ENCODE measurements at regions not wholly inside any gene's neighbourhood (a gene's known extent, or its start where the extent isn't known, plus 50 kb on each side); places are given as distances from the start of the nearest gene placed in this dataset.
"Not testable (repeated sequence)": the region's sequence is repeated elsewhere in the genome, so short reads cannot be mapped to it uniquely, and the experiment has no call there.

DNA sequence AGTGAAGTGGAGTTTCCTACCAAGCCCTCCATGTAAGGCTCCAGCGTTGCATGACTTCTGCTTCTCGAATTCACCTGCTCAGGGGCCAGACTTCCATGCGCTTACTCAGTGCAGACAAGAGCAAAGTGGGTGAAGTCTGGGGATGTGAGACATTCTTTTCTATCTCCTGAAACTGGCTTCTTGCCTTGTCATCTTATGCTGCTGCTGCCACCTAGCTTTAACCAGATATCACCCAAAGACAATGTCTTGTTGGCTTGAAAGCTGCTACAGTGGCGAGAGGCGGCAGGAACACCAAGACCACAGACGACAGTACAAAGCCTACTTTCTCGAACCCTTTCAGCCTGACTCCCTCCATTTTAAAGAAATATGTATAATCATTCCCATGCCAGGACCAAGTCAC is 103.6 kb upstream of the ADGRG2 start:
- no peak for TF ChIP-seq CTCF (conservative IDR thresholded peaks at IDR 0.05; ENCODE audit: low read depth, low read length)
- no peak for DNase-seq (ENCODE audit: low read depth)
- H3K4me3 ChIP-seq (ENCODE audit: low read length), result no peak overlapping the region

GRCh38 chrX:19229896-19230295 is 107.6 kb upstream of the ADGRG2 start:
- DNase-seq (ENCODE audit: low read depth); H3K4me3 ChIP-seq (ENCODE audit: low read length): not testable (repeated sequence)

GRCh38 chrX:19237901-19238300 is 105.8 kb upstream of the PDHA1 start:
- no peak overlapping the region for H3K4me3 ChIP-seq (ENCODE audit: low read length)
- TF ChIP-seq CTCF (conservative IDR thresholded peaks at IDR 0.05; ENCODE audit: low read depth, low read length), result no peak
- DNase-seq (ENCODE audit: low read depth), result no peak

DNA sequence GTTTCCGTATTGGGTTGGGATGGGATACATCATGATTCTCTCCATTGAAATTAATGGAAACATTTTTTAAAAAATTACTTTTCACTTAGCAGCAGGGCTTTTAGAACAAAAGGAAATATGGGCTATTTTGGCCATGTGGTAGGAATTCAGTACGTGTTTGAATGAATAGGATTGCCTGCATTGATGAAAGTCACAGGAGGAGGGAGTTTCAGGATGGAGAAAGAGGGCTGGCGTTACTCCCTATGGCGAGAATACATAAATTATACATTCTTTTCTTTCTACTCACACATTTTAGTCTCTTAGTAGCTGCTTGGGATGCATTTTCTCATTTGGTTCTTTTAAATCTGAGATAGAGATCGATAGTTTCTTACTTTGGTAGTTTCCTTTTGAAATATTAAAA is 100.3 kb upstream of the PDHA1 start:
- DNase-seq (ENCODE audit: low read depth), result no peak
- H3K4me3 ChIP-seq (ENCODE audit: low read length), result no peak overlapping the region
- TF ChIP-seq CTCF (conservative IDR thresholded peaks at IDR 0.05; ENCODE audit: low read depth, low read length), result no peak

- H3K4me3 ChIP-seq (ENCODE audit: low read length), result not testable (repeated sequence)
Observed at GRCh38 chrX:19244921-19245320, 98.8 kb upstream of the PDHA1 start.

GRCh38 chrX:19245711-19246269 is 97.9 kb upstream of the PDHA1 start:
- no peak overlapping the region for H3K4me3 ChIP-seq (ENCODE audit: low read length)
- no peak for DNase-seq (ENCODE audit: low read depth)
- TF ChIP-seq CTCF (conservative IDR thresholded peaks at IDR 0.05; ENCODE audit: low read depth, low read length), result no peak

More at GRCh38 chrX:19244921-19245320, 98.8 kb upstream of the PDHA1 start:
- not testable (repeated sequence) for DNase-seq (ENCODE audit: low read depth)

DNA sequence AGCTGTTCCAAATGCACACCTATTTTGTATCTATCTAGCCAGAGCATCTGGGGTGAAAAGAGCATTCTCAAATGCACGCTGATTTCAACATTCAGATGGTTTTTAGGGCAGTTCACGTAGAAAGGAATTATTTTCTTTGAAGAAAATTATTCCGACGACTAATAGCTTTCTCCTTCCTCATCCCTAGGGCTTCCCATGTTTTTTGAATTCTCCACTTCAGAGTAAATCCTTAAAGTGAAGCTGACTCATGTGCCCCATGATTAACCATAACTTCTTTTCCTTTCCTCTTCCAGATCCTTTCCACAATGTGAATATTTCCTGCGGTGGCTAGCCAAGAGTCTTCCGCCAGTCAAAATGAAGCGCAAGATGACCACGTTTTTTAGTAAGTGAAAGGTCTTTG is 86.7 kb upstream of the PDHA1 start:
- no peak for DNase-seq (ENCODE audit: low read depth)
- TF ChIP-seq CTCF (conservative IDR thresholded peaks at IDR 0.05; ENCODE audit: low read depth, low read length), result no peak

DNA sequence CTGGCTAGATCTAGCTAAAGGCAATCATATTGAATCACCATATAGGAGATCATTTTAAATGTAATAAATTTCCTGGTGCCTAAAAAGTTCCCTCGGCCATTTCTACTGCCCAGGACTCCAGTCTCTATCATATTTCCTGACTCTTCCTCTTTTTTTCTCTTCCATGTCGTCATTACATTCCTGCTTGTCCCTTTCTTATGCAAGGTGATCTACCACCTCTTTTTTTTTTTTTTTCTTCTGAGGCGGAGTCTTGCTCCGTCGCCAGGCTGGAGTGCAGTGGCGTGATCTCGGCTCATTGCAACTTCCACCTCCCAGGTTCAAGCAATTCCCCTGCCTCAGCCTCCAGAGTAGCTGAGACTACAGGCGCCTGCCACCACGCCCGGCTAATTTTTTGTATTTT is 82.7 kb upstream of the PDHA1 start:
- H3K4me3 ChIP-seq (ENCODE audit: low read length); DNase-seq (ENCODE audit: low read depth): not testable (repeated sequence)

More for the DNA sequence above, 86.7 kb upstream of the PDHA1 start:
- no peak overlapping the region for H3K4me3 ChIP-seq (ENCODE audit: low read length)

DNA sequence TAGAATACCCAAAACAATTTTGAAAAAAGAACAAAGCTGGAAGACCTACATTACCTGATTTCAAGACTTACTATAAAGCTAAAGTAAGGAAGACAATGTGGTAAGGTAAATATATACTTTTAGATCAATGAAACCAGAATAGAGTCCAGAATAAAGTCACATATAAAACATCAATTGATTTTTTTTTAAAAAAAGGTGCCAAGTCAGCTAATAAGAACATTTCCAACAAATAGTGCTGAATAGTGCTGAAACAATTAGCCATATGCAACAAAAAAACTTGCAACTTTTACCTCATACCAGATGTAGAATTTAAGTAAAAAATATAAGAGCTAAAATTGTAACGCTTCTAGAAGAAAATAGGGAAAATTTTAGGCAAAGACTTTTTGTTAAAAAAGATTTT is 73.0 kb upstream of the PDHA1 start:
- no peak overlapping the region for H3K4me3 ChIP-seq (ENCODE audit: low read length)
- no peak for DNase-seq (ENCODE audit: low read depth)
- TF ChIP-seq CTCF (conservative IDR thresholded peaks at IDR 0.05; ENCODE audit: low read depth, low read length), result no peak

Measured in retinal pigment epithelial cell (primary cell).